ENCODE measurements at regions not wholly inside any gene's neighbourhood (a gene's known extent, or its start where the extent isn't known, plus 50 kb on each side); places are given as distances from the start of the nearest gene placed in this dataset.

- H3K27me3 Mint-ChIP-seq: peaks cover 13% of the 10 kb centered on the region
- no peaks in the 10 kb centered on the region for H3K4me1 Mint-ChIP-seq
- H3K27ac Mint-ChIP-seq: no peak overlapping the region
- H3K36me3 Mint-ChIP-seq: no peaks in the 10 kb centered on the region
- POLR2A ChIA-PET: no interaction called here
- no peak overlapping the region for H3K4me3 Mint-ChIP-seq
- DNase-seq: no peak
- H3K9me3 Mint-ChIP-seq: no peaks in the 10 kb centered on the region
- ATAC-seq (ENCODE audit: low read depth): no peak
Measured at GRCh38 chr2:88261725-88262124, 91.6 kb downstream of the THNSL2 start.

GRCh38 chr2:88258208-88258607 lies 88.1 kb downstream of the THNSL2 start:
- POLR2A ChIA-PET: no interaction called here

GRCh38 chr2:88254437-88255091 lies 84.4 kb downstream of the THNSL2 start:
- Mint-ChIP-seq H3K27me3 (peaks cover 8% of the 10 kb centered on the region), H3K4me3 (no peak overlapping the region), H3K27ac (no peak overlapping the region), H3K9me3 (no peaks in the 10 kb centered on the region), H3K36me3 (no peaks in the 10 kb centered on the region), H3K4me1 (no peaks in the 10 kb centered on the region)
- POLR2A ChIA-PET: no interaction called here
- no peak for DNase-seq
- ATAC-seq (ENCODE audit: low read depth): no peak

More at GRCh38 chr2:88258208-88258607, 88.1 kb downstream of the THNSL2 start:
- Mint-ChIP-seq H3K4me1 (no peaks in the 10 kb centered on the region), H3K36me3 (no peaks in the 10 kb centered on the region), H3K27me3 (peaks cover 10% of the 10 kb centered on the region), H3K27ac (no peak overlapping the region), H3K4me3 (no peak overlapping the region), H3K9me3 (no peaks in the 10 kb centered on the region)
- DNase-seq (no peak), ATAC-seq (ENCODE audit: low read depth) (no peak)

GRCh38 chr2:88253997-88254396 lies 83.9 kb downstream of the THNSL2 start:
- POLR2A ChIA-PET: no interaction called here
- no peak overlapping the region for H3K27ac Mint-ChIP-seq
- ATAC-seq (ENCODE audit: low read depth) (no peak), DNase-seq (no peak)
- no peaks in the 10 kb centered on the region for H3K36me3 Mint-ChIP-seq
- peaks cover 4% of the 10 kb centered on the region for H3K27me3 Mint-ChIP-seq
- no peak overlapping the region for H3K4me3 Mint-ChIP-seq
- no peaks in the 10 kb centered on the region for H3K9me3 Mint-ChIP-seq
- H3K4me1 Mint-ChIP-seq: no peaks in the 10 kb centered on the region

GRCh38 chr2:88253375-88253774 lies 83.2 kb downstream of the THNSL2 start:
- no peak overlapping the region for H3K27ac Mint-ChIP-seq
- H3K4me1 Mint-ChIP-seq: no peaks in the 10 kb centered on the region
- H3K9me3 Mint-ChIP-seq: no peaks in the 10 kb centered on the region
- H3K4me3 Mint-ChIP-seq: no peak overlapping the region
- H3K27me3 Mint-ChIP-seq: peaks cover 4% of the 10 kb centered on the region
- ATAC-seq (ENCODE audit: low read depth): no peak
- POLR2A ChIA-PET: no interaction called here
- H3K36me3 Mint-ChIP-seq: no peaks in the 10 kb centered on the region
- no peak for DNase-seq

- Mint-ChIP-seq H3K4me1 (no peaks in the 10 kb centered on the region), H3K27me3 (peaks cover 4% of the 10 kb centered on the region), H3K9me3 (no peaks in the 10 kb centered on the region), H3K4me3 (no peak overlapping the region), H3K27ac (no peak overlapping the region), H3K36me3 (no peaks in the 10 kb centered on the region)
- DNase-seq (no peak), ATAC-seq (ENCODE audit: low read depth) (no peak)
- POLR2A ChIA-PET: no interaction called here
Measured at GRCh38 chr2:88252646-88253045, 82.5 kb downstream of the THNSL2 start.

GRCh38 chr2:88252111-88252510 lies 82.0 kb downstream of the THNSL2 start:
- no peak for ATAC-seq (ENCODE audit: low read depth)
- H3K36me3 Mint-ChIP-seq: no peaks in the 10 kb centered on the region

GRCh38 chr2:88250404-88250803 lies 80.3 kb downstream of the THNSL2 start:
- no peaks in the 10 kb centered on the region for H3K4me1 Mint-ChIP-seq
- H3K27me3 Mint-ChIP-seq: peaks cover 4% of the 10 kb centered on the region
- no peak overlapping the region for H3K27ac Mint-ChIP-seq
- no peaks in the 10 kb centered on the region for H3K9me3 Mint-ChIP-seq
- H3K4me3 Mint-ChIP-seq: no peak overlapping the region
- POLR2A ChIA-PET: no interaction called here
- no peaks in the 10 kb centered on the region for H3K36me3 Mint-ChIP-seq
- DNase-seq (no peak), ATAC-seq (ENCODE audit: low read depth) (no peak)

More at GRCh38 chr2:88252111-88252510, 82.0 kb downstream of the THNSL2 start:
- Mint-ChIP-seq H3K27me3 (peaks cover 4% of the 10 kb centered on the region), H3K4me1 (no peaks in the 10 kb centered on the region), H3K9me3 (no peaks in the 10 kb centered on the region), H3K4me3 (no peak overlapping the region), H3K27ac (no peak overlapping the region)
- DNase-seq: no peak
- POLR2A ChIA-PET: no interaction called here

- H3K27me3 Mint-ChIP-seq: peaks cover 4% of the 10 kb centered on the region
- no peaks in the 10 kb centered on the region for H3K4me1 Mint-ChIP-seq
- ATAC-seq (ENCODE audit: low read depth) (no peak), DNase-seq (no peak)
- H3K27ac Mint-ChIP-seq: no peak overlapping the region
- no peak overlapping the region for H3K4me3 Mint-ChIP-seq
- H3K36me3 Mint-ChIP-seq: no peaks in the 10 kb centered on the region
- POLR2A ChIA-PET: no interaction called here
- H3K9me3 Mint-ChIP-seq: peaks cover 6% of the 10 kb centered on the region
Measured at GRCh38 chr2:88248280-88248828, 78.2 kb downstream of the THNSL2 start.

- no peaks in the 10 kb centered on the region for H3K4me1 Mint-ChIP-seq
- POLR2A ChIA-PET: no interaction called here
- DNase-seq: no peak
Measured at GRCh38 chr2:88247531-88247930, 77.4 kb downstream of the THNSL2 start.

GRCh38 chr2:88245109-88245508 lies 75.0 kb downstream of the THNSL2 start:
- ATAC-seq (ENCODE audit: low read depth): no peak
- Mint-ChIP-seq H3K27ac (no peak overlapping the region), H3K4me1 (no peaks in the 10 kb centered on the region), H3K36me3 (no peaks in the 10 kb centered on the region), H3K9me3 (peaks cover 6% of the 10 kb centered on the region), H3K4me3 (no peak overlapping the region), H3K27me3 (peaks cover 2% of the 10 kb centered on the region)
- DNase-seq: no peak
- POLR2A ChIA-PET: no interaction called here

More at GRCh38 chr2:88247531-88247930, 77.4 kb downstream of the THNSL2 start:
- ATAC-seq (ENCODE audit: low read depth): no peak
- Mint-ChIP-seq H3K36me3 (no peaks in the 10 kb centered on the region), H3K9me3 (peaks cover 6% of the 10 kb centered on the region), H3K4me3 (no peak overlapping the region), H3K27ac (no peak overlapping the region), H3K27me3 (peaks cover 4% of the 10 kb centered on the region)

- DNase-seq (no peak), ATAC-seq (ENCODE audit: low read depth) (no peak)
- Mint-ChIP-seq H3K27me3 (no peaks in the 10 kb centered on the region), H3K27ac (no peak overlapping the region), H3K4me3 (no peak overlapping the region), H3K4me1 (peaks cover 2% of the 10 kb centered on the region), H3K9me3 (peaks cover 4% of the 10 kb centered on the region), H3K36me3 (no peaks in the 10 kb centered on the region)
- POLR2A ChIA-PET: no interaction called here
Measured at GRCh38 chr2:88239781-88240180, 69.6 kb downstream of the THNSL2 start.

GRCh38 chr2:88236666-88237065 lies 66.5 kb downstream of the THNSL2 start:
- Mint-ChIP-seq H3K4me3 (no peak overlapping the region), H3K36me3 (no peaks in the 10 kb centered on the region), H3K27me3 (peaks cover 11% of the 10 kb centered on the region), H3K9me3 (no peaks in the 10 kb centered on the region), H3K27ac (no peak overlapping the region), H3K4me1 (peaks cover 2% of the 10 kb centered on the region)
- no peak for DNase-seq
- ATAC-seq (ENCODE audit: low read depth): no peak
- POLR2A ChIA-PET: no interaction called here

All from activated naive CD8-positive, alpha-beta T cell treated with anti-CD3 and anti-CD28 coated beads, Interleukin-2, amount 10 ng/mL, durations not matched to agents 7 days and 5 days (primary cell).